A549 (cell line): ENCODE measurements at regions not wholly inside any gene's neighbourhood (a gene's known extent, or its start where the extent isn't known, plus 50 kb on each side); places are given as distances from the start of the nearest gene placed in this dataset.
"Not testable (repeated sequence)": the region's sequence is repeated elsewhere in the genome, so short reads cannot be mapped to it uniquely, and the experiment has no call there.

Experiments used
- ATAC-seq, 2 experiments: fragments of 200-7000 bp in 1 of 2; fragments of >200 bp in 1 of 2; cut with Nextera tagmentation in 1 of 2; cut with Tn5 transposase in 1 of 2; 3 replicates each; pipeline versions ENCODE4 v1.8.0 to v1.9.1; 2018 to 2020; ENCODE audit warnings: mild to moderate bottlenecking in 1 of 2, moderate library complexity in 1 of 2
- CTCF ChIA-PET: fragments of 300-600 bp; sonication (Branson Sonifier 250); formaldehyde crosslinking; extraction: SDS; loops from one replicate; lab custom pipeline; 2021; ENCODE audit warnings: antibody characterized with exemption, inconsistent platforms; lab: Yijun Ruan, JAX
- POLR2A ChIA-PET: fragments of 350-600 bp; formaldehyde crosslinking; extraction: SDS; loops from one replicate; lab custom pipeline; 2021; ENCODE audit warnings: antibody characterized with exemption, inconsistent platforms; lab: Yijun Ruan, JAX
- DNase-seq, 2 experiments: peaks; one replicate each; pipeline versions ENCODE4 v3.0.0 to v3.0.0-alpha.2; 2011 to 2016; ENCODE audit warnings: low read depth in 1 of 2, low spot score in 1 of 2
- FAIRE-seq: peaks from 2 replicates; lab custom pipeline; 2011; peaks lifted over from hg19 to GRCh38; lab: Jason Lieb, UNC
- H3K27ac ChIP-seq, 2 experiments: fragments of >200 bp; sonication (Bioruptor Twin); formaldehyde crosslinking; 3 replicates each; pipeline ENCODE4 v1.5.1; 2016 to 2017
- H3K4me1 ChIP-seq: fragments of >200 bp; sonication (Bioruptor Twin); formaldehyde crosslinking; 3 replicates; pipeline ENCODE4 v1.6.1; 2016
- H3K4me2 ChIP-seq: fragments of >200 bp; sonication (Bioruptor Twin); formaldehyde crosslinking; 3 replicates; pipeline ENCODE4 v1.6.1; 2016
- H3K4me3 ChIP-seq: fragments of >200 bp; sonication (Bioruptor Twin); formaldehyde crosslinking; 3 replicates; pipeline ENCODE4 v1.5.1; 2016
- H3K9me3 ChIP-seq: fragments of >200 bp; sonication (Bioruptor Twin); formaldehyde crosslinking; 3 replicates; pipeline ENCODE4 v1.6.1; 2016
- CEBPB ChIP-seq, 2 experiments: fragments of >200 bp in 1 of 2; sonication (Bioruptor Twin) in 1 of 2; formaldehyde crosslinking in 1 of 2; IDR thresholded peaks; 2 replicates each; pipeline ENCODE4 v1.6.1; 2012 to 2016
- CHD2 ChIP-seq: fragments of 150-350 bp; IDR thresholded peaks from 2 replicates; pipeline ENCODE4 v1.6.1; 2014; ENCODE audit warnings: low read length; ENCODE audit not compliant: partially characterized antibody
- CHD4 ChIP-seq: fragments of 200-600 bp; sonication (generic); IDR thresholded peaks from 2 replicates; pipeline ENCODE4 v1.6.1; 2016; ENCODE audit warnings: antibody characterized with exemption, mild to moderate bottlenecking, borderline replicate concordance
- EHF ChIP-seq: fragments of 250-450 bp; sonication (Bioruptor Pico); IDR thresholded peaks from 2 replicates; pipeline ENCODE4 v1.5.0; 2020; ENCODE audit warnings: mild to moderate bottlenecking
- EHMT2 ChIP-seq: fragments of 200-600 bp; sonication (generic); IDR thresholded peaks from 2 replicates; pipeline ENCODE4 v1.6.1; 2016; ENCODE audit warnings: antibody characterized with exemption, low read depth, mild to moderate bottlenecking, moderate library complexity
- EP300 ChIP-seq, 2 experiments: fragments of >200 bp; sonication (Bioruptor Twin); formaldehyde crosslinking; IDR thresholded peaks; 2 replicates in 1 of 2; 3 replicates in 1 of 2; pipeline ENCODE4 v1.6.1; 2016 to 2017
- ESRRA ChIP-seq: fragments of 150-350 bp; IDR thresholded peaks from 2 replicates; pipeline ENCODE4 v1.6.1; 2014; ENCODE audit warnings: mild to moderate bottlenecking, low read length, borderline replicate concordance
- KDM1A ChIP-seq: fragments of 200-600 bp; sonication (generic); IDR thresholded peaks from 2 replicates; pipeline ENCODE4 v1.6.1; 2016; ENCODE audit warnings: low read depth, mild to moderate bottlenecking
- KDM5A ChIP-seq: fragments of 200-600 bp; sonication (generic); IDR thresholded peaks from 2 replicates; pipeline ENCODE4 v1.6.1; 2016; ENCODE audit warnings: antibody characterized with exemption, mild to moderate bottlenecking
- MAZ ChIP-seq: fragments of 150-350 bp; IDR thresholded peaks from 2 replicates; pipeline ENCODE4 v1.6.1; 2014; ENCODE audit warnings: antibody characterized with exemption, low read depth, low read length, borderline replicate concordance
- RAD21 ChIP-seq, 2 experiments: fragments of >200 bp in 1 of 2; sonication (Bioruptor Twin) in 1 of 2; formaldehyde crosslinking in 1 of 2; IDR thresholded peaks in 1 of 2; conservative IDR thresholded peaks in 1 of 2; 2 replicates in 1 of 2; 3 replicates in 1 of 2; pipeline ENCODE4 v1.6.1; 2012 to 2018; ENCODE audit warnings: inconsistent platforms in 1 of 2
- RNF2 ChIP-seq: fragments of 200-600 bp; sonication (generic); IDR thresholded peaks from 2 replicates; pipeline ENCODE4 v1.6.1; 2016; ENCODE audit warnings: low read depth, mild to moderate bottlenecking, antibody characterized with exemption, moderate library complexity, borderline replicate concordance
- TP53 ChIP-seq: fragments of 250-450 bp; sonication (Bioruptor Pico); IDR thresholded peaks from 2 replicates; pipeline ENCODE4 v1.5.0; 2021; ENCODE audit warnings: mild to moderate bottlenecking, moderate library complexity
- ZNF302 ChIP-seq: fragments of 250-450 bp; sonication (Bioruptor Pico); IDR thresholded peaks from 2 replicates; pipeline ENCODE4 v1.9.0; 2021; ENCODE audit warnings: inconsistent platforms, mild to moderate bottlenecking, moderate library complexity
- WGBS: methylation state at CpG from one replicate; pipeline ENCODE4 v1.1.6; 2017; ENCODE audit errors: missing lambda C conversion rate; 5-methylcytosine and 5-hydroxymethylcytosine counted together
- TF ChIP-seq, protein P1 (sequence below): IDR thresholded peaks from 2 replicates; pipeline ENCODE4 v1.6.1; 2012; ENCODE audit warnings: low read depth, borderline replicate concordance
- TF ChIP-seq, protein P2 (sequence below): fragments of >200 bp; sonication (Bioruptor Twin); formaldehyde crosslinking; IDR thresholded peaks from 2 replicates; pipeline ENCODE4 v1.6.1; 2016
- TF ChIP-seq, protein P3 (sequence below): fragments of 250-450 bp; sonication (Bioruptor Pico); IDR thresholded peaks from 2 replicates; pipeline ENCODE4 v1.5.0; 2020; ENCODE audit warnings: low read depth, mild to moderate bottlenecking, moderate library complexity
- TF ChIP-seq, protein P4 (sequence below): IDR thresholded peaks from 2 replicates; pipeline ENCODE4 v1.6.1; 2012

DNA sequence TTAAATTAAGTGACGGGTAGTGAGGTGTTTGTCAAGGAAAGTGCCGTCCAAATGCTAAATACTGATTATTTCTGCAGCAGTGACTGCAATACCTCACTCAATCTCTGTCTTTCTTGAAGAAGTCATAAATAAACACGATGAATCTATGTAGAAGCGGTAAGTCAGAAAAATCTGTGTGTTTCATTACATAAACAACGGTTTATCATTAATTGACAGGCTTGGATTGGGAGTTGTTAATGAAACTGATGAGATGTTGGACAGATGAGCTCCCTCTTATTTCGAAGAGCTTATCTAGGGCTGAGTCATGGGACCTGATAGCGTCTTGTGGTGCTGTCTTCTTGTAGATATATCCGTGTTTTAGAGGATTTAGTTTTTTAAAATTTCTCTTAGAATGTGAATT lies 92.2 kb upstream of the SAMD11 start (continued):
- no peak for TF ChIP-seq RAD21 (conservative IDR thresholded peaks at IDR 0.05 in 1 of 2, IDR thresholded peaks at IDR 0.05 in 1 of 2)
- no peak for TF ChIP-seq CHD4
- no peak for TF ChIP-seq EP300 (IDR thresholded peaks at IDR 0.05)

DNA sequence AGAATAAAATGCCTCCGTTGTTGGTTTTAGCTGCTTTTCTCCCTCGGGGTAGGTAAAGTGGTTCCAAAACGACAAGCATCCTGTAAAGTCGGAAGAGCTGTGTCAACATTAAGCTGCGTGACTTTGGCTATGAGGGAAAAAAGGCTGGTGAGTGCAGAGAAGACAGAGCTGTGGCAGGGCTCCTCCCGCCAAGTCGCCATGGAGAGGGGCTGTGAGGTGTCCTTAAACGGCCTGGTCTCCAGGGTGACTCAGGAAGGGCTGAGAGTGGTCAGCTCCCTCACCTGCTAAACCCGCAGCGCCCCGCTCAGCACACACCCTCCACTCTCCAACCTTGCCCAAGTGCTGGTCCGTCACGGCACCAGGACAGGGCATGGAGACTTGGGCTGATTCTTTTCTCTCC lies 91.6 kb upstream of the SAMD11 start:
- CTCF ChIA-PET = no interaction called here
- no peaks in the 10 kb centered on the region for H3K9me3 ChIP-seq
- H3K4me3 ChIP-seq = no peak overlapping the region
- H3K27ac ChIP-seq = no peak overlapping the region
- no peak for FAIRE-seq
- TF ChIP-seq KDM5A = no peak
- TF ChIP-seq, protein P1, sequence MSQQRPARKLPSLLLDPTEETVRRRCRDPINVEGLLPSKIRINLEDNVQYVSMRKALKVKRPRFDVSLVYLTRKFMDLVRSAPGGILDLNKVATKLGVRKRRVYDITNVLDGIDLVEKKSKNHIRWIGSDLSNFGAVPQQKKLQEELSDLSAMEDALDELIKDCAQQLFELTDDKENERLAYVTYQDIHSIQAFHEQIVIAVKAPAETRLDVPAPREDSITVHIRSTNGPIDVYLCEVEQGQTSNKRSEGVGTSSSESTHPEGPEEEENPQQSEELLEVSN = no peak
- TF ChIP-seq KDM1A = no peak
- no peak for TF ChIP-seq ESRRA
- no peak for TF ChIP-seq MAZ
- TF ChIP-seq RNF2 = no peak
- no peak for TF ChIP-seq EP300 (IDR thresholded peaks at IDR 0.05)
- TF ChIP-seq CHD2 = no peak
- no peak for TF ChIP-seq EHMT2
- TF ChIP-seq EHF (CRISPR knock-in tag) = no peak
- TF ChIP-seq CEBPB (IDR thresholded peaks at IDR 0.05) = no peak
- TF ChIP-seq, protein P2, sequence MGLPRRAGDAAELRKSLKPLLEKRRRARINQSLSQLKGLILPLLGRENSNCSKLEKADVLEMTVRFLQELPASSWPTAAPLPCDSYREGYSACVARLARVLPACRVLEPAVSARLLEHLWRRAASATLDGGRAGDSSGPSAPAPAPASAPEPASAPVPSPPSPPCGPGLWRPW = no peak
- TF ChIP-seq ZNF302 (CRISPR knock-in tag) = no peak
- TF ChIP-seq CHD4 = no peak
- TF ChIP-seq, protein P3, sequence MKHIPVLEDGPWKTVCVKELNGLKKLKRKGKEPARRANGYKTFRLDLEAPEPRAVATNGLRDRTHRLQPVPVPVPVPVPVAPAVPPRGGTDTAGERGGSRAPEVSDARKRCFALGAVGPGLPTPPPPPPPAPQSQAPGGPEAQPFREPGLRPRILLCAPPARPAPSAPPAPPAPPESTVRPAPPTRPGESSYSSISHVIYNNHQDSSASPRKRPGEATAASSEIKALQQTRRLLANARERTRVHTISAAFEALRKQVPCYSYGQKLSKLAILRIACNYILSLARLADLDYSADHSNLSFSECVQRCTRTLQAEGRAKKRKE (CRISPR knock-in tag) = no peak
- TF ChIP-seq, protein P4, sequence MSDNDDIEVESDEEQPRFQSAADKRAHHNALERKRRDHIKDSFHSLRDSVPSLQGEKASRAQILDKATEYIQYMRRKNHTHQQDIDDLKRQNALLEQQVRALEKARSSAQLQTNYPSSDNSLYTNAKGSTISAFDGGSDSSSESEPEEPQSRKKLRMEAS = no peak
- TF ChIP-seq TP53 (CRISPR knock-in tag) = no peak
- TF ChIP-seq RAD21 (conservative IDR thresholded peaks at IDR 0.05 in 1 of 2, IDR thresholded peaks at IDR 0.05 in 1 of 2) = no peak
- no peak overlapping the region for H3K4me2 ChIP-seq
- POLR2A ChIA-PET = no interaction called here
- ATAC-seq = no peak
- H3K4me1 ChIP-seq = no peaks in the 10 kb centered on the region
- 82% methylated on average over 12 of the region's 13 CpGs for WGBS
- no peak for DNase-seq

DNA sequence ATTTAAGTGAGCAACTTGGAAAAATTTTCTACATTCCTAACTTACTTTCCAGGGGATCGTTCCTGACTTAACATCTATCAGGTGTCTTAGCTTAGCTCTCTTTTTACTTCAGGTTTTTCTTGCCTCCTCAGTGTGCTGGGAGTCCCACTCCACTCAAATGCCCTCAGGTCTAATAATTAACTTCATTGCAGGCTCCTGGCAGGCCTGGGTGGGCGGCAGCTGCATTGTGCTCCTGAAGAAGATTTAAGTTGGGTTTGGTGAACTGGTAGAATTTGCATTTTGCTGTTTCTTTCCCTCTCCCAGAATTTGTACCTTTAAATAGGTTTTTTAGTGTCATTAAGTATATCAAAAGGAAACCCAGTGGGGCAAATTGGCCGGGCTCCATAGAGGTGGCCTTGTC lies 90.5 kb upstream of the SAMD11 start:
- DNase-seq, H3K9me3 ChIP-seq, H3K4me2 ChIP-seq, POLR2A ChIA-PET, FAIRE-seq, H3K4me1 ChIP-seq, H3K27ac ChIP-seq, ATAC-seq, CTCF ChIA-PET, H3K4me3 ChIP-seq: not testable (repeated sequence)
- WGBS = 92% methylated on average over 3 of the region's 3 CpGs

DNA sequence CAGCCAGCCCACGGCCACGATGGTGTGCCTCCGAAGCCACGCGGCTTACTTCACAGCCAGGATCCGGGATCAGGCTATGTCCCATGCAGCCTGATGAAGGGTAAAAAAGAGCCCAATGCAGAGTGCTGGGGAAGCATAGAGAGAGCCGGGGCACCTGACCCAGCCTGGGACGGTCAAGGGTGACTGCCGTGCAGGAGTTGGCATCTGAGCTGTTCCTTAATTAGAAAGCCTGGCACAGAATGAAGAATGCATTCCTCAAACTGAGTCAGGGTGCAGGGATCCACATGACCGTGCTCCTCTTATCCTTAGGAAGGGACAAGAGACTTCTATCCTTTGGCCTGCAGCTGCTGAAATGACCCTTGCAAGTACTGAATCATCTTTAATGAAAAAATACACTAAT lies 88.2 kb upstream of the SAMD11 start:
- WGBS = no CpG with 5 or more reads among the region's 10 CpGs
- H3K27ac ChIP-seq, FAIRE-seq, ATAC-seq, H3K4me3 ChIP-seq, H3K9me3 ChIP-seq, CTCF ChIA-PET, H3K4me1 ChIP-seq, POLR2A ChIA-PET, H3K4me2 ChIP-seq, DNase-seq: not testable (repeated sequence)

DNA sequence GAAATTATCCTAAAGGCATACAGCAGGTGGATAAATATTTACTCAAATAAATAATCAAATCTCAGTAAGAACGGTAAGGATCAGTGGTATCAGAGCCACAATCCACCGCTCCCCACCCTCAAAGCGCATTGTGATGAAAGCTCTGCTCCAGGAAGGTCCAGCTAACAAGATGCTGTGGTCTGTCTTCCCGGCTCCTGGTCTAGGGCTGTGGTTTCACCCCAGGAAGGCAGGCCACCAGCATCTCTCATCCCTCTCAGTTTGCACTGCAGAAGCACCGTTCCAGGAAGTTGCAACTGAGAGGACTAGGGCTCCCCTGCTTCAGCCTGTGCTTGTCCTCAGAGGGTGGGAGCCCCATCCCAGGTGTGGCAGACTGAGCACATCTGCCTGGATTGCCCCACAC lies 86.1 kb upstream of the SAMD11 start:
- WGBS = 82% methylated on average over 5 of the region's 5 CpGs
- CTCF ChIA-PET, DNase-seq, POLR2A ChIA-PET, H3K4me1 ChIP-seq, H3K4me2 ChIP-seq, H3K9me3 ChIP-seq, FAIRE-seq, H3K27ac ChIP-seq, ATAC-seq, H3K4me3 ChIP-seq: not testable (repeated sequence)

DNA sequence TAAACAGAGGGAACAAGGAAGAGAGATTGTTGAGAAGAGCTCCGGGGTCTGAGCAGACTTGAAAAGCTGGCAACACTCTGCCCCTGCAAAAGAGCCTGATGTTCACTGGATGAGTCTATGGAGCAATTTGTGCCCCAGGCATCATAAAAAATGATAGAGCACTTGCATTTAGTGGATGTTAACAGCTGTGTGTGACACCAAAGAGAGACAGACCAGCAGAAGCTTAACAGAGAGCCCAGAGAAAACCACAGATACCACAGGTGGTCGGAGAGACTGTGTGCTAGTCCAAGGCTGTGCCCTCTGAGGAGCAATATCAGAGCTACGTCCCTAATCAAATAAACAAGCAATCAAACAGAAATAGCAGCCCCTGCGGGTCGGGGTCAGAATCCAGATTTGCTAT lies 85.4 kb upstream of the SAMD11 start:
- ATAC-seq, H3K4me2 ChIP-seq, H3K4me1 ChIP-seq, CTCF ChIA-PET, H3K9me3 ChIP-seq, H3K27ac ChIP-seq, DNase-seq, POLR2A ChIA-PET, FAIRE-seq, H3K4me3 ChIP-seq: not testable (repeated sequence)
- WGBS = 83% methylated on average over 5 of the region's 5 CpGs

DNA sequence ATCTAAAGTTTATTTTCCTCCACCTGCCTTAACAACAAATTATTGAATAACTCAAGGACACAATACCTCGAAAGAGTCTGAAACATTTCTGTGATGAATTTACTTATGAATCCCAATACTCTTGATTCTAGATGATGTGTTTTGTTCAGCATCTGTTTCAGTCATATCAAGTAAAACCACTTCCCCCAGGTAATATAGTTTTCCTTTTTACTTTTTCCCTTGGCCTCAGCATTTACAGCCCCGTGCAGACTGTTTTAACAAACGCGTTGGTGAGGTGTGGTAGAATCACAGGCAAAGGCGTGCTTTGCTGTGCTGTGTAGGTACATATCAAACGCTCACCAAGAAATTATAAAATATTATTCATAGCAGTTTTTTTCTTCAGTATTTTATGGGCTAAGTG lies 83.1 kb upstream of the SAMD11 start:
- ATAC-seq, FAIRE-seq, DNase-seq, POLR2A ChIA-PET, H3K4me1 ChIP-seq, H3K27ac ChIP-seq, CTCF ChIA-PET, H3K4me3 ChIP-seq, H3K4me2 ChIP-seq, H3K9me3 ChIP-seq: not testable (repeated sequence)
- WGBS = 92% methylated on average over 6 of the region's 6 CpGs
